ENCODE measurements at regions not wholly inside any gene's neighbourhood (a gene's known extent, or its start where the extent isn't known, plus 50 kb on each side); places are given as distances from the start of the nearest gene placed in this dataset.

- Mint-ChIP-seq H3K27ac (no peak overlapping the region), H3K4me3 (no peak overlapping the region), H3K9me3 (no peaks in the 10 kb centered on the region), H3K36me3 (no peaks in the 10 kb centered on the region), H3K27me3 (no peaks in the 10 kb centered on the region), H3K4me1 (ENCODE audit: low read depth) (no peaks in the 10 kb centered on the region)
- no peak for DNase-seq
- intact Hi-C loops (cut with micrococcal nuclease): no loop called here
- CTCF ChIA-PET: no interaction called here
- POLR2A ChIA-PET: no interaction called here
These were observed 835.9 kb downstream of the GALR1 start for GRCh38 chr18:78085241-78086185.

GRCh38 chr18:78086931-78087330, 837.3 kb downstream of the GALR1 start:
- CTCF ChIA-PET: no interaction called here
- DNase-seq: no peak
- H3K27ac Mint-ChIP-seq: no peak overlapping the region
- no peaks in the 10 kb centered on the region for H3K9me3 Mint-ChIP-seq
- intact Hi-C loops (cut with micrococcal nuclease): no loop called here
- H3K27me3 Mint-ChIP-seq: no peaks in the 10 kb centered on the region
- no peaks in the 10 kb centered on the region for H3K4me1 Mint-ChIP-seq (ENCODE audit: low read depth)
- POLR2A ChIA-PET: no interaction called here
- H3K4me3 Mint-ChIP-seq: no peak overlapping the region
- no peaks in the 10 kb centered on the region for H3K36me3 Mint-ChIP-seq

GRCh38 chr18:78087338-78087737, 837.7 kb downstream of the GALR1 start:
- intact Hi-C loops (cut with micrococcal nuclease): no loop called here
- POLR2A ChIA-PET: no interaction called here

GRCh38 chr18:78090584-78090983, 840.9 kb downstream of the GALR1 start:
- DNase-seq: no peak
- Mint-ChIP-seq H3K27ac (no peak overlapping the region), H3K27me3 (no peaks in the 10 kb centered on the region), H3K36me3 (no peaks in the 10 kb centered on the region), H3K9me3 (no peaks in the 10 kb centered on the region), H3K4me3 (no peak overlapping the region), H3K4me1 (ENCODE audit: low read depth) (no peaks in the 10 kb centered on the region)
- POLR2A ChIA-PET: no interaction called here
- intact Hi-C loops (cut with micrococcal nuclease): no loop called here
- CTCF ChIA-PET: no interaction called here

More at GRCh38 chr18:78087338-78087737, 837.7 kb downstream of the GALR1 start:
- CTCF ChIA-PET: no interaction called here
- H3K9me3 Mint-ChIP-seq: no peaks in the 10 kb centered on the region
- H3K4me3 Mint-ChIP-seq: no peak overlapping the region
- no peaks in the 10 kb centered on the region for H3K27me3 Mint-ChIP-seq
- no peak for DNase-seq
- H3K4me1 Mint-ChIP-seq (ENCODE audit: low read depth): no peaks in the 10 kb centered on the region
- no peak overlapping the region for H3K27ac Mint-ChIP-seq
- no peaks in the 10 kb centered on the region for H3K36me3 Mint-ChIP-seq

GRCh38 chr18:78092901-78093300, 843.3 kb downstream of the GALR1 start:
- Mint-ChIP-seq H3K4me1 (ENCODE audit: low read depth) (no peaks in the 10 kb centered on the region), H3K4me3 (no peak overlapping the region), H3K36me3 (no peaks in the 10 kb centered on the region), H3K9me3 (no peaks in the 10 kb centered on the region), H3K27me3 (no peaks in the 10 kb centered on the region), H3K27ac (no peak overlapping the region)
- CTCF ChIA-PET: no interaction called here
- no peak for DNase-seq
- POLR2A ChIA-PET: no interaction called here
- intact Hi-C loops (cut with micrococcal nuclease): no loop called here

GRCh38 chr18:78099979-78100588, 850.4 kb downstream of the GALR1 start:
- no peaks in the 10 kb centered on the region for H3K4me1 Mint-ChIP-seq (ENCODE audit: low read depth)
- ChIA-PET CTCF (no interaction called here), POLR2A (no interaction called here)
- H3K27ac Mint-ChIP-seq: no peak overlapping the region
- no peak for DNase-seq
- no peaks in the 10 kb centered on the region for H3K36me3 Mint-ChIP-seq
- no peaks in the 10 kb centered on the region for H3K27me3 Mint-ChIP-seq
- H3K9me3 Mint-ChIP-seq: no peaks in the 10 kb centered on the region
- H3K4me3 Mint-ChIP-seq: no peak overlapping the region
- intact Hi-C loops (cut with micrococcal nuclease): no loop called here

- no peak overlapping the region for H3K27ac Mint-ChIP-seq
- POLR2A ChIA-PET: no interaction called here
- no peaks in the 10 kb centered on the region for H3K27me3 Mint-ChIP-seq
- H3K4me3 Mint-ChIP-seq: no peak overlapping the region
- CTCF ChIA-PET: no interaction called here
- DNase-seq: no peak
- no peaks in the 10 kb centered on the region for H3K9me3 Mint-ChIP-seq
- no peaks in the 10 kb centered on the region for H3K36me3 Mint-ChIP-seq
- H3K4me1 Mint-ChIP-seq (ENCODE audit: low read depth): no peaks in the 10 kb centered on the region
- intact Hi-C loops (cut with micrococcal nuclease): no loop called here
These were observed 851.4 kb downstream of the GALR1 start for GRCh38 chr18:78101091-78101490.

GRCh38 chr18:78102135-78102534, 852.5 kb downstream of the GALR1 start:
- no peak overlapping the region for H3K4me3 Mint-ChIP-seq
- CTCF ChIA-PET: no interaction called here
- DNase-seq: no peak
- H3K36me3 Mint-ChIP-seq: no peaks in the 10 kb centered on the region
- H3K27me3 Mint-ChIP-seq: no peaks in the 10 kb centered on the region
- H3K27ac Mint-ChIP-seq: no peak overlapping the region
- no peaks in the 10 kb centered on the region for H3K4me1 Mint-ChIP-seq (ENCODE audit: low read depth)
- no peaks in the 10 kb centered on the region for H3K9me3 Mint-ChIP-seq
- intact Hi-C loops (cut with micrococcal nuclease): no loop called here
- POLR2A ChIA-PET: no interaction called here

GRCh38 chr18:78105611-78106010, 856.0 kb downstream of the GALR1 start:
- Mint-ChIP-seq H3K36me3 (no peaks in the 10 kb centered on the region), H3K27ac (no peak overlapping the region), H3K4me3 (no peak overlapping the region), H3K4me1 (ENCODE audit: low read depth) (no peaks in the 10 kb centered on the region), H3K27me3 (no peaks in the 10 kb centered on the region), H3K9me3 (no peaks in the 10 kb centered on the region)
- no peak for DNase-seq
- intact Hi-C loops (cut with micrococcal nuclease): no loop called here
- ChIA-PET CTCF (no interaction called here), POLR2A (no interaction called here)

GRCh38 chr18:78106946-78107345, 857.3 kb downstream of the GALR1 start:
- Mint-ChIP-seq H3K27me3 (no peaks in the 10 kb centered on the region), H3K4me1 (ENCODE audit: low read depth) (no peaks in the 10 kb centered on the region), H3K4me3 (no peak overlapping the region), H3K27ac (no peak overlapping the region), H3K9me3 (no peaks in the 10 kb centered on the region), H3K36me3 (no peaks in the 10 kb centered on the region)
- POLR2A ChIA-PET: no interaction called here
- CTCF ChIA-PET: no interaction called here
- DNase-seq: no peak
- intact Hi-C loops (cut with micrococcal nuclease): no loop called here

- Mint-ChIP-seq H3K27ac (no peak overlapping the region), H3K27me3 (no peaks in the 10 kb centered on the region), H3K4me3 (no peak overlapping the region), H3K9me3 (no peaks in the 10 kb centered on the region), H3K4me1 (ENCODE audit: low read depth) (no peaks in the 10 kb centered on the region), H3K36me3 (no peaks in the 10 kb centered on the region)
- intact Hi-C loops (cut with micrococcal nuclease): no loop called here
- POLR2A ChIA-PET: no interaction called here
- no peak for DNase-seq
- CTCF ChIA-PET: no interaction called here
These were observed 857.7 kb downstream of the GALR1 start for GRCh38 chr18:78107363-78107762.

GRCh38 chr18:78108554-78108953, 858.9 kb downstream of the GALR1 start:
- Mint-ChIP-seq H3K27ac (no peak overlapping the region), H3K4me3 (no peak overlapping the region), H3K27me3 (no peaks in the 10 kb centered on the region), H3K9me3 (no peaks in the 10 kb centered on the region), H3K36me3 (no peaks in the 10 kb centered on the region), H3K4me1 (ENCODE audit: low read depth) (no peaks in the 10 kb centered on the region)
- ChIA-PET POLR2A (no interaction called here), CTCF (no interaction called here)
- DNase-seq: no peak
- intact Hi-C loops (cut with micrococcal nuclease): no loop called here
